Neural progenitor cell (in vitro differentiated cells): ENCODE measurements at regions not wholly inside any gene's neighbourhood (a gene's known extent, or its start where the extent isn't known, plus 50 kb on each side); places are given as distances from the start of the nearest gene placed in this dataset.
"Not testable (repeated sequence)": the region's sequence is repeated elsewhere in the genome, so short reads cannot be mapped to it uniquely, and the experiment has no call there.

Experiments
- DNase-seq: peaks from one replicate; pipeline ENCODE4 v3.0.0-alpha.2; 2016; ENCODE audit warnings: low spot score
- H2AFZ ChIP-seq: fragments of 200-600 bp; sonication (generic); replicated peaks from 2 replicates; pipeline ENCODE4 v1.6.1; 2016; ENCODE audit warnings: antibody characterized with exemption
- H3F3A ChIP-seq: fragments of 200-600 bp; sonication (generic); 2 replicates; pipeline ENCODE4 v1.6.1; 2016; ENCODE audit warnings: antibody characterized with exemption, low read depth
- H3K27ac ChIP-seq: fragments of 200-600 bp; sonication (generic); 2 replicates; pipeline ENCODE4 v1.5.1; 2016; ENCODE audit warnings: mild to moderate bottlenecking
- H3K27me3 ChIP-seq: fragments of 200-600 bp; sonication (generic); 2 replicates; pipeline ENCODE4 v1.6.1; 2016; ENCODE audit warnings: mild to moderate bottlenecking, moderate library complexity
- H3K36me3 ChIP-seq: fragments of 200-600 bp; sonication (generic); 2 replicates; pipeline ENCODE4 v1.5.1; 2016
- H3K4me1 ChIP-seq: fragments of 200-600 bp; sonication (generic); 2 replicates; pipeline ENCODE4 v1.6.1; 2016; ENCODE audit warnings: mixed run types
- H3K4me2 ChIP-seq: fragments of 200-600 bp; sonication (generic); 2 replicates; pipeline ENCODE4 v1.6.1; 2016
- H3K4me3 ChIP-seq: fragments of 200-600 bp; sonication (generic); 2 replicates; pipeline ENCODE4 v1.5.1; 2016
- H3K79me2 ChIP-seq: fragments of 200-600 bp; sonication (generic); 2 replicates; pipeline ENCODE4 v1.6.1; 2016; ENCODE audit warnings: low read depth
- H3K9ac ChIP-seq: fragments of 200-600 bp; sonication (generic); 2 replicates; pipeline ENCODE4 v1.6.1; 2016
- H3K9me3 ChIP-seq: fragments of 200-600 bp; sonication (generic); 2 replicates; pipeline ENCODE4 v1.5.1; 2016; ENCODE audit warnings: low read depth
- H4K20me1 ChIP-seq: fragments of 200-600 bp; sonication (generic); 2 replicates; pipeline ENCODE4 v1.6.1; 2016; ENCODE audit warnings: low read depth
- H3K27ac Mint-ChIP-seq: 3 replicates; pipeline ENCODE4 v1.8.0; 2021; ENCODE audit warnings: mixed read lengths
- H3K27me3 Mint-ChIP-seq: 2 replicates; pipeline ENCODE4 v1.8.0; 2022; ENCODE audit warnings: low read depth, mild to moderate bottlenecking, inconsistent platforms, moderate library complexity, mixed read lengths; ENCODE audit not compliant: insufficient read depth
- H3K36me3 Mint-ChIP-seq: 3 replicates; pipeline ENCODE4 v1.8.0; 2021; ENCODE audit warnings: mixed read lengths
- H3K4me1 Mint-ChIP-seq: 3 replicates; pipeline ENCODE4 v1.8.0; 2021; ENCODE audit warnings: mixed read lengths
- H3K4me3 Mint-ChIP-seq: 3 replicates; pipeline ENCODE4 v1.8.0; 2021; ENCODE audit warnings: mild to moderate bottlenecking, moderate library complexity, mixed read lengths
- H3K9me3 Mint-ChIP-seq: 3 replicates; pipeline ENCODE4 v1.8.0; 2020; ENCODE audit warnings: mixed read lengths
- CTCF ChIP-seq: fragments of 200-600 bp; sonication (generic); IDR thresholded peaks from 2 replicates; pipeline ENCODE4 v1.5.1; 2017; ENCODE audit warnings: antibody characterized with exemption, mild to moderate bottlenecking
- EZH2 ChIP-seq: fragments of 200-600 bp; sonication (generic); IDR thresholded peaks from 2 replicates; pipeline ENCODE4 v1.6.1; 2017; ENCODE audit warnings: antibody characterized with exemption, mild to moderate bottlenecking, moderate library complexity
- EZH2phosphoT487 ChIP-seq: fragments of 200-600 bp; sonication (generic); IDR thresholded peaks from 2 replicates; pipeline ENCODE4 v1.6.1; 2017; ENCODE audit warnings: antibody characterized with exemption

DNA sequence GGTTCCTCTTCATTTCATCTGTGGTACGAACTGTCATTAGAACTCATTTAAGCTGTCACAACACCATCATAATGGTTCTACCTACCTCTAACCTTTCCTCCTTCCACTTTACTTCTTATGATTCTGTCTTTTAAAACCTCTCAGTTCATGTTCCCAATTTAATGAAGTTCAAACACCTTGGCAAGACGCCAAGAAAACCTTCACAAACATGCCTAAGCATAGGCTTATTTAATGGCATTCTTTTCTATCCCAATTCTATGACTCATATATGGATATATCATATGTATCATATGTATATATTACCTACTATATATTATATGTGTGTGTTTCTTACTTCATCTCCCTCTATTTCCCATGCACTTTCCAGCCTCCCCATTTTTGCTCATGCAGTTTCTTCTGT is 283.4 kb upstream of the TBX18 start:
- Mint-ChIP-seq H3K27me3 (peaks cover 4% of the 10 kb centered on the region), H3K9me3 (no peaks in the 10 kb centered on the region)

GRCh38 chr6:85045767-85046166 is 281.4 kb upstream of the TBX18 start:
- H3K27ac Mint-ChIP-seq, H2AFZ ChIP-seq, H3K27me3 Mint-ChIP-seq, H3K9ac ChIP-seq, H3K4me1 Mint-ChIP-seq, DNase-seq, H3F3A ChIP-seq, H3K36me3 ChIP-seq, H3K4me3 Mint-ChIP-seq, H3K9me3 ChIP-seq, H3K27ac ChIP-seq, H3K9me3 Mint-ChIP-seq, H3K36me3 Mint-ChIP-seq, H3K79me2 ChIP-seq, H3K4me2 ChIP-seq, H3K27me3 ChIP-seq, H3K4me3 ChIP-seq, H4K20me1 ChIP-seq, H3K4me1 ChIP-seq: not testable (repeated sequence)

More for the DNA sequence above, 283.4 kb upstream of the TBX18 start:
- no peak for DNase-seq
- H3K27ac ChIP-seq, result no peak overlapping the region
- no peaks in the 10 kb centered on the region for H3K4me1 Mint-ChIP-seq
- H3K4me3 Mint-ChIP-seq, result no peak overlapping the region
- no peak overlapping the region for H3K4me3 ChIP-seq
- no peaks in the 10 kb centered on the region for H3K27me3 ChIP-seq
- H3K9me3 ChIP-seq, result no peaks in the 10 kb centered on the region
- H3K36me3 ChIP-seq, result no peaks in the 10 kb centered on the region
- H3K36me3 Mint-ChIP-seq, result no peaks in the 10 kb centered on the region
- no peak overlapping the region for H2AFZ ChIP-seq
- no peaks in the 10 kb centered on the region for H3F3A ChIP-seq
- H3K27ac Mint-ChIP-seq, result no peak overlapping the region
- no peak overlapping the region for H3K9ac ChIP-seq
- no peak overlapping the region for H3K4me2 ChIP-seq
- H3K4me1 ChIP-seq, result no peaks in the 10 kb centered on the region
- H4K20me1 ChIP-seq, result no peaks in the 10 kb centered on the region
- TF ChIP-seq EZH2 (no peak), EZH2phosphoT487 (no peak), CTCF (no peak)
- H3K79me2 ChIP-seq, result no peaks in the 10 kb centered on the region

DNA sequence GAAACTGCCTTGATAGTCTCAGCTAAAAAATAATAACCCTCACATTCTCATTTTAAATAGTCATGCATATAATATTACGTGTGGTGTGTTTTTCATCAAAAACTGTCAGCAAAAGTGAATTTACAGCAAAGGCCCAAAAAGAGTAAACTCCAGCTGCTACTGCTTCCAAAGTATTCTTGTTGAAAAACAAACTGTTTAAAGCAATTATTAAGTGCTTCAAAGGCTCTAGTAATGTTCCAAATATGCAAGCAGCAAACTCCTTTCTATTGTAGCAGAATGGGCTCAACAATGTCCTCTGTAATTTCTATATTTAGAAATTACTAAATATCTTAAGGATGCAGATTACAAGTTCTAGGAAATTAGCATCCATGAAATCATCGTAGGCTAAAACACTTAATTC is 280.0 kb upstream of the TBX18 start:
- no peak for TF ChIP-seq EZH2
- TF ChIP-seq EZH2phosphoT487, result no peak
- TF ChIP-seq CTCF, result no peak
- H3K4me3 ChIP-seq, result no peak overlapping the region
- Mint-ChIP-seq H3K36me3 (no peaks in the 10 kb centered on the region), H3K27ac (no peak overlapping the region), H3K4me3 (no peak overlapping the region), H3K4me1 (no peaks in the 10 kb centered on the region), H3K27me3 (peaks cover 2% of the 10 kb centered on the region), H3K9me3 (no peaks in the 10 kb centered on the region)
- no peaks in the 10 kb centered on the region for H3K9me3 ChIP-seq
- no peaks in the 10 kb centered on the region for H4K20me1 ChIP-seq
- no peak overlapping the region for H3K9ac ChIP-seq
- no peaks in the 10 kb centered on the region for H3K79me2 ChIP-seq
- no peaks in the 10 kb centered on the region for H3K27me3 ChIP-seq
- no peak overlapping the region for H3K27ac ChIP-seq
- H3K4me2 ChIP-seq, result no peak overlapping the region
- H3K4me1 ChIP-seq, result no peaks in the 10 kb centered on the region
- no peaks in the 10 kb centered on the region for H3K36me3 ChIP-seq
- H3F3A ChIP-seq, result no peaks in the 10 kb centered on the region
- no peak for DNase-seq
- H2AFZ ChIP-seq, result no peak overlapping the region

- Histone ChIP-seq H3F3A (no peaks in the 10 kb centered on the region), H3K36me3 (no peaks in the 10 kb centered on the region), H2AFZ (no peak overlapping the region), H3K4me1 (no peaks in the 10 kb centered on the region), H3K4me3 (no peak overlapping the region), H4K20me1 (no peaks in the 10 kb centered on the region), H3K27ac (no peak overlapping the region), H3K9me3 (no peaks in the 10 kb centered on the region), H3K27me3 (no peaks in the 10 kb centered on the region), H3K79me2 (no peaks in the 10 kb centered on the region), H3K9ac (no peak overlapping the region), H3K4me2 (no peak overlapping the region)
- DNase-seq, result no peak
- Mint-ChIP-seq H3K27me3 (peaks cover 2% of the 10 kb centered on the region), H3K4me1 (no peaks in the 10 kb centered on the region), H3K27ac (no peak overlapping the region), H3K36me3 (no peaks in the 10 kb centered on the region), H3K4me3 (no peak overlapping the region), H3K9me3 (peaks cover 2% of the 10 kb centered on the region)
- TF ChIP-seq EZH2phosphoT487 (no peak), CTCF (no peak), EZH2 (no peak)
Measured at GRCh38 chr6:85041376-85041775, 277.0 kb upstream of the TBX18 start.
